Fibroblast of villous mesenchyme (primary cell): ENCODE measurements at regions not wholly inside any gene's neighbourhood (a gene's known extent, or its start where the extent isn't known, plus 50 kb on each side); places are given as distances from the start of the nearest gene placed in this dataset.

Experiments used
- DNase-seq: peaks from one replicate; pipeline ENCODE4 v3.0.0-alpha.2; 2010; ENCODE audit warnings: low read depth
- H3K4me3 ChIP-seq: 2 replicates; pipeline ENCODE4 v1.5.1; 2011; ENCODE audit warnings: low read depth, mild to moderate bottlenecking, low read length
- TF ChIP-seq, protein P1 (sequence below): IDR thresholded peaks from 2 replicates; pipeline ENCODE4 v1.5.1; 2012; ENCODE audit warnings: low read depth, mild to moderate bottlenecking, low read length; ENCODE audit not compliant: insufficient read depth

DNA sequence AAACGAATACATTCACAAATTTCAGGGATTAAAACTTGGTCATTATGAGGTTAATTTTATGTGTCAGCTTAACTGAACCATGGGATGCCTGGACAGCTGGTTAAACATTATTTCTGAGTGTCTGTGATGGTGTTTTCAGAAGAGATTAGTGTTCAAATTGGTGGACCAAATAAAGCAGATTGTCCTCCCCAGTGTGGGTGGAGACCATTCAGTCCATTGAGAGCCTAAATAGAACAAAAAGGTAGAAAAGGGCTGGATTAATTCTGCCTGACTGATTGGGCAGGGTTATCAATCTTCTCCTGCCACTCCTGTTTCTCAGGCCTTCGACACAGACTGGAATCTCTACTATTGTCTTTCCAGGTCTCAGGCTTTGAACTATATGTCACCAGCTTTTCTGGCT lies 203.8 kb upstream of the SLITRK6 start:
- H3K4me3 ChIP-seq = no peak overlapping the region
- TF ChIP-seq, protein P1, sequence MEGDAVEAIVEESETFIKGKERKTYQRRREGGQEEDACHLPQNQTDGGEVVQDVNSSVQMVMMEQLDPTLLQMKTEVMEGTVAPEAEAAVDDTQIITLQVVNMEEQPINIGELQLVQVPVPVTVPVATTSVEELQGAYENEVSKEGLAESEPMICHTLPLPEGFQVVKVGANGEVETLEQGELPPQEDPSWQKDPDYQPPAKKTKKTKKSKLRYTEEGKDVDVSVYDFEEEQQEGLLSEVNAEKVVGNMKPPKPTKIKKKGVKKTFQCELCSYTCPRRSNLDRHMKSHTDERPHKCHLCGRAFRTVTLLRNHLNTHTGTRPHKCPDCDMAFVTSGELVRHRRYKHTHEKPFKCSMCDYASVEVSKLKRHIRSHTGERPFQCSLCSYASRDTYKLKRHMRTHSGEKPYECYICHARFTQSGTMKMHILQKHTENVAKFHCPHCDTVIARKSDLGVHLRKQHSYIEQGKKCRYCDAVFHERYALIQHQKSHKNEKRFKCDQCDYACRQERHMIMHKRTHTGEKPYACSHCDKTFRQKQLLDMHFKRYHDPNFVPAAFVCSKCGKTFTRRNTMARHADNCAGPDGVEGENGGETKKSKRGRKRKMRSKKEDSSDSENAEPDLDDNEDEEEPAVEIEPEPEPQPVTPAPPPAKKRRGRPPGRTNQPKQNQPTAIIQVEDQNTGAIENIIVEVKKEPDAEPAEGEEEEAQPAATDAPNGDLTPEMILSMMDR = no peak
- DNase-seq = no peak

DNA sequence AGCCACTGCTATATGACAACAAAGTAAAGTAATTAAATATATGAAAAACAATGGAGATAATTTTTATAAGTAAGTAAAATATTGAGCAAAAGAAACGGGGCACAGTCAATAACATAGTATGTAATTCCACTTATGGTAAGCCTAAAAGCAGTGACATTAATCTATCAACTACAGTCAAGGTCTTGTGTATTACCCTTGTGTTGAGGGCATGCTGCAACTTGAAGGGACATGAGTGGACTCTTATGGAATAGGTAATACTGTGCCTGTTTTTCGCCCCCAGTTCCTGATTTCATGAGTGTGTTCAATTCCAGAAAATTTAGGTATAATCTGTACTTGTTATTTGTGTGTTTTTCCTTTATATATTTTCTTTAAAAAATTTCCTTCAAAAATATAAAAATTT lies 201.3 kb upstream of the SLITRK6 start:
- no peak overlapping the region for H3K4me3 ChIP-seq
- no peak for DNase-seq
- TF ChIP-seq, protein P1 = no peak

DNA sequence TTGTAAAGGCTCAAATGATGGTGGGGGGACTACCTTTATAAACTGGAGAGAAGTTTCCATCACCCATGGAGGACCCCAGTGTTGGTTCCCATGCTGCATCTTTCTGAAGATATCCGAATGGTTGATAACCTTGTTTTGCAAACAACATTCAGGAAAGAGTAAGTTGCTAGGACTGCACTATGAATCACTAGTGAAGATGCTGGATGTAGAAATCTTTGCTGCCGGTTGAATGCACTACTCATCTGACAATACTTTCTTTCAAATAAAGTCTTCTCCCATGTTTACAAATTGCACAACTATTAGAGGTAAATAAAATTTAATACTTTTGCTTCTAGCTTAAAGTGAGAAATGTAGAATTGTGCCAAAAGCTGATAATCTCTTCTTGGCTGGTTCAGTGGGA lies 198.4 kb upstream of the SLITRK6 start:
- H3K4me3 ChIP-seq = no peak overlapping the region
- TF ChIP-seq, protein P1 = no peak
- no peak for DNase-seq

DNA sequence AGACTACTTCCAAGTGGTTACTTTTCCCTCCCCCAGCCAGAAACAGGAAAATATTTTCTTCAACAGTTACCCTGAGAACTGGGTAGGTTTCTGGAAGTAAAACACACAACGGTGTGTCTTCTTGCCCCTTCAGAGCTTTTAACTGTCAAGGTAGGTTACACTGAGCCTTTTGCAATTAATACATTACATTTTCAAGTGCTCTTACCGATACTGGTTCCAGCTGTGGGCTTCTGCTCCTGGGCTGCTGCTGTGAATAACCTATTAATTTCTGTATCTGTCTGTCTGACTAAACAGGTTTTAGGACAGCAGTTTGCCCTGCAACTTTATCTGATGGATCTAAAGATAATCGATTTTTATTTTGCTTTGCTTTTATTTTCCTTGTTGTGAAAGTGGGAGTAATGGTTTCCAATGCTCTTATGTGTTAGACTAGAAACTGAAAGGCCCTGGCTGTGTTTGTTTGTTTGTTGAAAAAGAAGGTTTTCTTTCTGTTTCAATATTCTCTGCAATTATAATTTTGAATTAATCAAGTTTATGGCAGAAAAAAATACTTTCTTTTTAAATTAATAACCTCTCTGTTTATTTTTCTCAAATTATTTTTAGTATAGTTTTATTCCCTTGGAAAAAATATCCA lies 196.7 kb upstream of the SLITRK6 start:
- TF ChIP-seq, protein P1 = no peak
- no peak overlapping the region for H3K4me3 ChIP-seq
- no peak for DNase-seq

DNA sequence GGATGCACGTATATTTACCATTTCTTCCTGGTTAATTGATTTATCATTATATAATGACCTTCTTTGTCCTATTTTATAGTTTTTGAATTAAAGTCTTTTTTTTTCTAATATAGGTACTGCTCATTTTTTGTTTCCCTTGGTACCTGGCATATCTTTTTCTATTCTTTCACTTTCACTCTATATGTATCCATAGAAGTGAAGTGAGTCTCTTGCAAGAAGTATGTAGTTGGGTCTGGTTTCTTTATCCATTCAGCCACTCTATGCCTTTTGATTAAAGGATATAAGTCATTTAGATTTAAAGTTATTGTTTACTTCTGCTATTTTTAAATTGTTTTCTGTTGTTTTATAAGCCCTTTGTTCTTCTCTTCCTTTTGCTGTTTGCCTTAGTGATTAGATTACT lies 194.3 kb upstream of the SLITRK6 start:
- TF ChIP-seq, protein P1 = no peak

DNA sequence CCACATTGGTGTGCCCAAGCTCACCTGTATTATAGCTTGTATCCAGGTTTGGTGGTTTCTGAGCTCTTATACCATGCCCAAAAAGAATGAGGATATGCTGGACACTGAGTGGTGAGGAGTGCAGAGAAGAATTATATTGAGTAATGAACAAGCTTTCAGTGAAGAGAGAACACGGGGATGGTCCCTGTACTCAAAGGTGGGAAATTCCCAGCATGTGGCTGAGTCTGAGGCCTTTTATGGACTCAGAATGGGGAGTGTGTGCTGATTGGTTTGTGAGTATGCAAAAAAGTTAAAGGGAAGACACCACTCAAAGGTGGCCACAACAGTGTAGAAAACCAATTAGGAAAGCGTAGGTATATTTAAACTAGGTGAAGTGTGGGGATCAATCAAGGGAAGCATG lies 191.2 kb upstream of the SLITRK6 start:
- no peak overlapping the region for H3K4me3 ChIP-seq
- TF ChIP-seq, protein P1 = no peak
- DNase-seq = no peak

More for the DNA sequence above, 194.3 kb upstream of the SLITRK6 start:
- no peak for DNase-seq
- no peak overlapping the region for H3K4me3 ChIP-seq

DNA sequence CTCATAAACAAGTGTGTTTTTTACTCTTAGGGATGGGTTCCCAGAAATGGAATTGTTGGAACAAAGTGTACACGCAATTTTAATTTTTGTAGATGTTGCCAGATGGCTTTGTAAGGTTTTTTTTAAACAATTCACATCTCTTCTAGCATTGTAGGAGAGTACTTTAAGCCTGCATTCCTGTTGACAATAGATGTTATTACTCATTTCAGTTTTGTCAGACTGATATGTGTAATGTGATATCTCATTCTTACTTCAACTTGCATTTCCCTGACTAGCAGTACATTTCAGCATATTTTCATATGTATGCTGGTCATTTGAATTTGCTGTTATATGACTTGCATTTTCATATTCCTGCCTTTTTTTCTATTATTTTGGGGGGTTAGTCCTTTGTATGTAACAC lies 186.6 kb upstream of the SLITRK6 start:
- H3K4me3 ChIP-seq = no peak overlapping the region
- DNase-seq = no peak

More for the DNA sequence above, 186.6 kb upstream of the SLITRK6 start:
- TF ChIP-seq, protein P1 = no peak
